ENCODE measurements at regions not wholly inside any gene's neighbourhood (a gene's known extent, or its start where the extent isn't known, plus 50 kb on each side); places are given as distances from the start of the nearest gene placed in this dataset.

DNA sequence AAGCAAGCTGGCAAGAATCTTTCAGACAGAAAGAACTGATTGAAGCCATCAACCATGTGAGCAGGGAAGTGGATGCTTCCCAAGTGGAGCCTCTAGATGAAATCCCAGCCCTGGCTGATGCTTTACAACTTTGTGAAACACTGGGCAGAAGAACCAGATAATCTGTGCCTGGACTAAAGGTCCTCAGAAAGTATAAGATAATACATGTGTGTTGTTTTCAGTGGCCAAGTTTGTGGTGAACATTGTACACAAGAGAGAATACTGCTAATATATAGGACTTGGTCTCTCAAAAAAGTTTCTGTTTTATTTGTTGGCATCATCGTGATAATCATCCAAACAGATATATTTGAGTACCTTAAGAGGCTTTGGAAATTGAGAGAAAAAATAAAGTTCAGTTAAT is 1367.8 kb upstream of the IGFBP7 start:
- TF ChIP-seq, protein P1, sequence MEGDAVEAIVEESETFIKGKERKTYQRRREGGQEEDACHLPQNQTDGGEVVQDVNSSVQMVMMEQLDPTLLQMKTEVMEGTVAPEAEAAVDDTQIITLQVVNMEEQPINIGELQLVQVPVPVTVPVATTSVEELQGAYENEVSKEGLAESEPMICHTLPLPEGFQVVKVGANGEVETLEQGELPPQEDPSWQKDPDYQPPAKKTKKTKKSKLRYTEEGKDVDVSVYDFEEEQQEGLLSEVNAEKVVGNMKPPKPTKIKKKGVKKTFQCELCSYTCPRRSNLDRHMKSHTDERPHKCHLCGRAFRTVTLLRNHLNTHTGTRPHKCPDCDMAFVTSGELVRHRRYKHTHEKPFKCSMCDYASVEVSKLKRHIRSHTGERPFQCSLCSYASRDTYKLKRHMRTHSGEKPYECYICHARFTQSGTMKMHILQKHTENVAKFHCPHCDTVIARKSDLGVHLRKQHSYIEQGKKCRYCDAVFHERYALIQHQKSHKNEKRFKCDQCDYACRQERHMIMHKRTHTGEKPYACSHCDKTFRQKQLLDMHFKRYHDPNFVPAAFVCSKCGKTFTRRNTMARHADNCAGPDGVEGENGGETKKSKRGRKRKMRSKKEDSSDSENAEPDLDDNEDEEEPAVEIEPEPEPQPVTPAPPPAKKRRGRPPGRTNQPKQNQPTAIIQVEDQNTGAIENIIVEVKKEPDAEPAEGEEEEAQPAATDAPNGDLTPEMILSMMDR (IDR thresholded peaks at IDR 0.05): no peak
- no peak for TF ChIP-seq ZFX (IDR thresholded peaks at IDR 0.05; ENCODE audit: borderline replicate concordance)

All from 22Rv1 (cell line).